Retinal pigment epithelial cell (primary cell): ENCODE measurements at regions not wholly inside any gene's neighbourhood (a gene's known extent, or its start where the extent isn't known, plus 50 kb on each side); places are given as distances from the start of the nearest gene placed in this dataset.

Source experiments
- DNase-seq: peaks from one replicate; pipeline ENCODE4 v3.0.0-alpha.2; 2010; ENCODE audit warnings: low read depth
- H3K4me3 ChIP-seq: 2 replicates; pipeline ENCODE4 v1.5.1; 2011; ENCODE audit warnings: mild to moderate bottlenecking, low read length, control low read depth, moderate library complexity
- TF ChIP-seq, protein P1 (sequence below): conservative IDR thresholded peaks from 2 replicates; pipeline ENCODE4 v1.5.1; 2011; ENCODE audit warnings: low read depth, low read length, control low read depth, inconsistent platforms

DNA sequence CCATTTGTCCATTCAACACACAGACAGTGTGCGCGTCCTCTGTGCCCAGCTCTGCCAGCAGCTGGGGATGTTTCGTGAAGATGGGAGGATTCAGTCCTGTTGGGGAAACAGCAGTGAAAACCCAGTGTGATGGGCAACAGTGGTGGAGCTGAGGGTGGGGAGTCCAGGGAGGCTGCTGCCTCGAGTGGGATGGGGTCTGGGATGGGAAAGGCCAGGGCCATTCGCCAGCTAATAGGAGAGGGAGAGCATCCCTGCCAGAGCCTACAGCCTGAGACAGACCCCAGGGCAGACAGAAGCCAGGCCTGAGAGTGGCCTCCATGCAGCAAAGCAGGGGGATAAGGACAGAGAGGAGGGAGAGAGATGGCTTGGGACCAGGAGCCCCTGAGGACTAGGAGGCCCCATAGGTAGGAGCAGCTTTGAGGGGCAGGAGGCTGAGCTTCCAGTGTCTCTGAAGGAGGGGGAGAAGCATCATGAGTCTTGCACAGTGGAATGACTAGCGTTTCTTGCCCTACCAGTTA, 252.6 kb downstream of the NPHP4 start:
- TF ChIP-seq, protein P1, sequence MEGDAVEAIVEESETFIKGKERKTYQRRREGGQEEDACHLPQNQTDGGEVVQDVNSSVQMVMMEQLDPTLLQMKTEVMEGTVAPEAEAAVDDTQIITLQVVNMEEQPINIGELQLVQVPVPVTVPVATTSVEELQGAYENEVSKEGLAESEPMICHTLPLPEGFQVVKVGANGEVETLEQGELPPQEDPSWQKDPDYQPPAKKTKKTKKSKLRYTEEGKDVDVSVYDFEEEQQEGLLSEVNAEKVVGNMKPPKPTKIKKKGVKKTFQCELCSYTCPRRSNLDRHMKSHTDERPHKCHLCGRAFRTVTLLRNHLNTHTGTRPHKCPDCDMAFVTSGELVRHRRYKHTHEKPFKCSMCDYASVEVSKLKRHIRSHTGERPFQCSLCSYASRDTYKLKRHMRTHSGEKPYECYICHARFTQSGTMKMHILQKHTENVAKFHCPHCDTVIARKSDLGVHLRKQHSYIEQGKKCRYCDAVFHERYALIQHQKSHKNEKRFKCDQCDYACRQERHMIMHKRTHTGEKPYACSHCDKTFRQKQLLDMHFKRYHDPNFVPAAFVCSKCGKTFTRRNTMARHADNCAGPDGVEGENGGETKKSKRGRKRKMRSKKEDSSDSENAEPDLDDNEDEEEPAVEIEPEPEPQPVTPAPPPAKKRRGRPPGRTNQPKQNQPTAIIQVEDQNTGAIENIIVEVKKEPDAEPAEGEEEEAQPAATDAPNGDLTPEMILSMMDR = no peak
- no peak for DNase-seq

DNA sequence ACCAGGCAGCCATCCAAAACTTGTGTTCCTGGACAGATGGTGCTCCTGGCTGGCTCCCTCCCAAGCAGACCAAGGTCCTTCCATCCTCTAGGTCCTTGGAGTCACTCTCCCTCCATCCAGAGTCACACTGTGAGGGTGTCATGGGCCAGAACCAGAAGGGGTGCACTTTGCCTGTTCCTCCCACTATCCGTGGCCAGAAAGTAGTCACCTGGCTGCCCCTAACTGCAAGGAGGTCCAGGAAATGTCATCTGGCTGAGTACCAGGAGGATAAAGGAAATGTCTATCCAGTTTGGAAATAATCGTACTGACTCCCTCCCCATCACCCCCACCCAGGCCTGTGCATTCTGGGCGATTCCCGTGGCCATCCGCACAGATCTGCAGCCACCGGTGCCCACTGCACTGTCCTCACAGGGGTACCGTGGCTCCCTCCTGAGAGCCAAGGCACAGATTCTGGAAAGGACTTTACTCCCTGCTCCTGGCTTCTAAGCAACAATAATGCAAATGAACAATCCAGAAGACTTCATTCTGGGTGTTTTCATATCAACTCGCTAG, 253.2 kb downstream of the NPHP4 start:
- no peak overlapping the region for H3K4me3 ChIP-seq
- no peak for DNase-seq
- TF ChIP-seq, protein P1 = no peak

More for the DNA sequence above, 252.6 kb downstream of the NPHP4 start:
- no peak overlapping the region for H3K4me3 ChIP-seq

DNA sequence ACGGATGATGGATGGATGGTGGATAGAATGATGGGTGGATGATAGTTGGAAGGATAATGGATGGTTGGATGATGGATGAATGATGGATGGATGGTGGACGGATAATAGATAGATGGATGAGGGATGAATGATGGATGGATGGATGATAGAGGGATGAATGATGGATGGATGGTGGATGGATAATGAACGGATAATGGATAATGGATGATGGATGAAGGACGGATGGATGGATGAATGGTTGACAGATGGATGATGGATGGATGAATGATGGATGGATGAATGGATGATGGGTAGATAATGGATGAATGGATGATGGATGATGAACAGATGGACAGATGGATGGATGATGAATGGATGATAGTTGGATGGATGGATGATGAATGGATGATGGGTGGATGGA, 255.1 kb downstream of the NPHP4 start:
- DNase-seq = no peak
- H3K4me3 ChIP-seq = no peak overlapping the region
- TF ChIP-seq, protein P1 = no peak

DNA sequence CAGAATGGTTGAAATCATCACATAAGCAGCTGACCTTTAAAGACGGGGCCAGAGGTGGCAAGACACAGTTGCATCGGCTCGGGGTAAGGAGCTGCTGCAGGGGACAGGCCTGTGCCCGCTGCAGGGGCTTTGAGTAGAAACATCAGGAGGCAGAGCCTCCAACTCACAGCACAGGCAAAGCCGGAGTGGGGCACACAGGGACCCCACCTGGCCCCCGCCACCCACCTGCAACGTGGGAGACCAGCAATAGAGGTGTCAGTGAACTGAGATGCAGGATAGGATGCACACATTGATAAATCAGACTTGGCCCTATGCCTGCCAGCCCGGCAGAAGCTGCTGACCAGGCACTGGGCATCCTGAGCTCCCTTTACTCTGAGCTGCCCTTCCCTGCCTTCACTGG, 257.2 kb downstream of the NPHP4 start:
- TF ChIP-seq, protein P1 = no peak
- DNase-seq = no peak
- H3K4me3 ChIP-seq = no peak overlapping the region

DNA sequence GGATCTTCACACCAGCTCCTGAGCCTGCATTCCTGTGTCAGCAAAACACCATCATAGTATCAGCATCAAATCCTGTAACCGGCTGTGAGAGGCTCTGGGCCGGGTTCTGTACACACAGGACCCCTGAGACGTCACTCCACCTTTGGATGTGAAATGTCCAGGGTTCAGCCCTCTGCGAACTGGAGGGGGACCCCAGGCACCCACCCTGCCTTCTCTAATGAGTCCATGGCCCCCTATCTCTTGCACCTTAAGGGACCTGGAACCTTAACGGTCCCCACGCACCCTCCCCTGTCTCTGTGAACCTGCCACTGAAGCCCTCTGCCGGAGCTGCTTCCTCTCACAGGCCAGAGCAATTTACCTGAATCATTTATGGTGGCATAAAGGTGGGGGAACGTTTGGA, 257.8 kb downstream of the NPHP4 start:
- TF ChIP-seq, protein P1 = no peak
- no peak overlapping the region for H3K4me3 ChIP-seq
- DNase-seq = no peak

DNA sequence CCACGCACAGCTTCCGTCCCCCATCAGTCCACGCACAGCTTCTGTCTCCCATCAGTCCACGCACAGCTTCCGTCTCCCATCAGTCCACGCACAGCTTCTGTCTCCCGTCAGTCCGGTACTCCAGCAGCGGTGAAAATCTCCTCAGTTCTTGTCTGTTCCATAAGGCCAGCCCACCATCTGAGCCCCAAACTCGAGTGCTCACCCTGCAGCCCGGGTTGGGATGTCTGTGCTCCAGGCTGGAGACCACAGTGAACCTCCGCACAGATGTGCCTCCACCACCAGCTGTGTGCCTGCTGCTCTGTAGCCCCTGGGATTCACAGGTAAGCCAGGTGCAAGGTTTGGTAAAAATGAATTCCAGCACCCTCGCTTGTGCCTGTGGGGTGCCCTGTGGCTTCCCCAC, 258.6 kb downstream of the NPHP4 start:
- TF ChIP-seq, protein P1 = no peak
- H3K4me3 ChIP-seq = no peak overlapping the region
- no peak for DNase-seq

DNA sequence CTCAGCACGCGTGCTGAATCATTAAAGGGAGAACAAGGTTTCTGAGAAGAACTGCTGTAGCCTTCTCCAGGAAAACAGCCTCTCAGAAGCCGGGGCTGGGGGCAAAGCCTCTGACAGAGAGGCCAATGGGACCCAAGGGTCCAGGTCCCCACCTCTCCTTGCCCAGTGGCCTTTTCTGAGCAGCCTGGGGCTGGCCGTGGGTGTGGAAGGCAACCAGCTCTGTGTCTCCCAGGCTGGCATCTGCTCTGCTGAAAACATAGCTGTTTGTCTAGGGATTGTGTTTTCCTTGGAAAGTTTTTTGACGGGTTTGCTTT, 261.2 kb downstream of the NPHP4 start:
- DNase-seq = no peak
- no peak overlapping the region for H3K4me3 ChIP-seq
- TF ChIP-seq, protein P1 = no peak
